Progenitor cell of endocrine pancreas (in vitro differentiated cells): ENCODE measurements at regions not wholly inside any gene's neighbourhood (a gene's known extent, or its start where the extent isn't known, plus 50 kb on each side); places are given as distances from the start of the nearest gene placed in this dataset.

Source experiments
- DNase-seq: peaks from one replicate; pipeline ENCODE4 v3.0.0; 2021; ENCODE audit warnings: low spot score; ENCODE audit not compliant: unreplicated experiment
- H3K27ac Mint-ChIP-seq: 2 replicates; pipeline ENCODE4 v1.8.0; 2021; ENCODE audit warnings: mild to moderate bottlenecking, moderate library complexity, mixed read lengths
- H3K27me3 Mint-ChIP-seq: 2 replicates; pipeline ENCODE4 v1.8.0; 2021; ENCODE audit warnings: mixed read lengths
- H3K36me3 Mint-ChIP-seq: 2 replicates; pipeline ENCODE4 v1.8.0; 2022; ENCODE audit warnings: mixed read lengths; ENCODE audit not compliant: insufficient read depth
- H3K4me1 Mint-ChIP-seq: 2 replicates; pipeline ENCODE4 v1.8.0; 2021; ENCODE audit warnings: low read depth, mixed read lengths
- H3K4me3 Mint-ChIP-seq: 2 replicates; pipeline ENCODE4 v1.8.0; 2021; ENCODE audit warnings: low read depth, mild to moderate bottlenecking, moderate library complexity, mixed read lengths
- H3K9me3 Mint-ChIP-seq: 2 replicates; pipeline ENCODE4 v1.8.0; 2021; ENCODE audit warnings: low read depth, mixed read lengths
- TF ChIP-seq, protein P1 (sequence below): fragments of 200-600 bp; sonication (generic); IDR thresholded peaks from one replicate; pipeline ENCODE4 v1.5.0; 2021; ENCODE audit warnings: antibody characterized with exemption, mild to moderate bottlenecking; ENCODE audit not compliant: unreplicated experiment

DNA sequence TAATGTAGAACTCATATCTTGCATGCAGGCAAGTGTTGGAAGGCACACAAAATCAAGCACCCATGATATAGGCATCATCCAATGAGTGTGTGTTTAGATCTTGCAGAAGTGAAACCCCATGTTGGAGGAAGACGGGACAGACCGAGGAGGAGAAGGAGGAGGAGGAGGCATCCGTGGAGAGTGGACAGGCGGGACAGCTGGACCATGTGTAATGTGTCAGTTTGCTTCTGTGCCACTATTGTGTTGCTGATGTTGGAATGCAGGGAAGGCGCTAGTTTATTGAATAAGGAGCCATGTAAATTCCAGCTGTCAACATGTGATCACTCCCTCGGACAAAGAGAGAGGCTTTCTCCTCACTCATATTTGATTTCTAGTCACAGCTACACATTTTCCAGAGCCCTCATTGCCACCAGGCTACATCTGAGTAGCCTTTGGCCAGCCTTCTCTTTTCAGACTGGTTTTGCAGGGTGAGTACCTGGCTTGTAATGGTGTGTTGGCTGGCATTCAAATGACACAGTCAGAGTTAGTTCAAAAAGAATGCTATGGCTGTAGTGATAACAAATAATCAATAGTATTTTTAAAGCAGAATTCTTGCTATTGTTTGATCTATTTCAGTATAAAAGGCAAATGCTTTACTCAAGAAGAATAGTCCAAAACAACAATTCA lies 1037.6 kb upstream of the NR2F2 start:
- H3K36me3 Mint-ChIP-seq = no peaks in the 10 kb centered on the region
- no peak overlapping the region for H3K27ac Mint-ChIP-seq
- no peak for DNase-seq
- peaks cover 11% of the 10 kb centered on the region for H3K27me3 Mint-ChIP-seq
- H3K9me3 Mint-ChIP-seq = no peaks in the 10 kb centered on the region
- TF ChIP-seq, protein P1, sequence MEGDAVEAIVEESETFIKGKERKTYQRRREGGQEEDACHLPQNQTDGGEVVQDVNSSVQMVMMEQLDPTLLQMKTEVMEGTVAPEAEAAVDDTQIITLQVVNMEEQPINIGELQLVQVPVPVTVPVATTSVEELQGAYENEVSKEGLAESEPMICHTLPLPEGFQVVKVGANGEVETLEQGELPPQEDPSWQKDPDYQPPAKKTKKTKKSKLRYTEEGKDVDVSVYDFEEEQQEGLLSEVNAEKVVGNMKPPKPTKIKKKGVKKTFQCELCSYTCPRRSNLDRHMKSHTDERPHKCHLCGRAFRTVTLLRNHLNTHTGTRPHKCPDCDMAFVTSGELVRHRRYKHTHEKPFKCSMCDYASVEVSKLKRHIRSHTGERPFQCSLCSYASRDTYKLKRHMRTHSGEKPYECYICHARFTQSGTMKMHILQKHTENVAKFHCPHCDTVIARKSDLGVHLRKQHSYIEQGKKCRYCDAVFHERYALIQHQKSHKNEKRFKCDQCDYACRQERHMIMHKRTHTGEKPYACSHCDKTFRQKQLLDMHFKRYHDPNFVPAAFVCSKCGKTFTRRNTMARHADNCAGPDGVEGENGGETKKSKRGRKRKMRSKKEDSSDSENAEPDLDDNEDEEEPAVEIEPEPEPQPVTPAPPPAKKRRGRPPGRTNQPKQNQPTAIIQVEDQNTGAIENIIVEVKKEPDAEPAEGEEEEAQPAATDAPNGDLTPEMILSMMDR = no peak
- H3K4me3 Mint-ChIP-seq = no peak overlapping the region
- peaks cover 30% of the 10 kb centered on the region for H3K4me1 Mint-ChIP-seq

DNA sequence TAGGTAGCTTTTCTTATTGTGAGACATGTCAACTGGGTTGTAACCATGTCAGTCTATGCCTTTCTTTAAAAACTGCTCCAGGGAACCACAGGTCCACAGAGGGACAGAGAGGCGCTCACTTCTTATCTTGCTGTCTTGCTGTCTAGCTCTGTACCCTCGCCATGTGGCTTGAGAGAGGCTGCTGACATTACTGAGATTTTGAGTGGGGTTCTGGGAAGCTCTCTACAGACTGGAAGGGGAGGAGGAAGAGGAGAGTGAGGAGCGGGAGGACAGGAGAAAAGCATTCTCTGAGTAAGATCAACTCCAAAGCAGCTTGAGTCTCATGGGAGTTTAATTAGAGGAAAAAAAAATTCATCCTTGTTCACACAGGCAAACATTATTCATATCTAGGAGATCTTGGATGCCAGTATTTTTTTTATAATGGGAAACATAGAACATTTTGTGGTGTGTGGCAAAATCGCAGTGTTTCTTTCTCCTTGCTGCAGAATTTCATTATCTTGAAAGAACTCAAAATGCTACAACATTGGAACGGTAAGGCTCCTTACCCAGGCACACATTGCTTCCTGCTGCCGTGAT lies 1037.0 kb upstream of the NR2F2 start:
- Mint-ChIP-seq H3K27me3 (peaks cover 6% of the 10 kb centered on the region), H3K27ac (no peak overlapping the region), H3K4me3 (no peak overlapping the region), H3K9me3 (no peaks in the 10 kb centered on the region), H3K4me1 (peaks cover 30% of the 10 kb centered on the region), H3K36me3 (no peaks in the 10 kb centered on the region)
- TF ChIP-seq, protein P1 = no peak
- no peak for DNase-seq

- H3K36me3 Mint-ChIP-seq = no peaks in the 10 kb centered on the region
- TF ChIP-seq, protein P1 = no peak
- no peaks in the 10 kb centered on the region for H3K27me3 Mint-ChIP-seq
- H3K4me3 Mint-ChIP-seq = no peak overlapping the region
- no peaks in the 10 kb centered on the region for H3K9me3 Mint-ChIP-seq
- no peak overlapping the region for H3K27ac Mint-ChIP-seq
- DNase-seq = no peak
- peaks cover 23% of the 10 kb centered on the region for H3K4me1 Mint-ChIP-seq
Measured at GRCh38 chr15:95295363-95295762, 1035.1 kb upstream of the NR2F2 start.

GRCh38 chr15:95295896-95296625 lies 1034.4 kb upstream of the NR2F2 start:
- Mint-ChIP-seq H3K36me3 (peaks cover 1% of the 10 kb centered on the region), H3K4me1 (peaks cover 24% of the 10 kb centered on the region), H3K9me3 (no peaks in the 10 kb centered on the region), H3K27me3 (no peaks in the 10 kb centered on the region), H3K4me3 (no peak overlapping the region), H3K27ac (no peak overlapping the region)
- TF ChIP-seq, protein P1 = no peak
- no peak for DNase-seq

DNA sequence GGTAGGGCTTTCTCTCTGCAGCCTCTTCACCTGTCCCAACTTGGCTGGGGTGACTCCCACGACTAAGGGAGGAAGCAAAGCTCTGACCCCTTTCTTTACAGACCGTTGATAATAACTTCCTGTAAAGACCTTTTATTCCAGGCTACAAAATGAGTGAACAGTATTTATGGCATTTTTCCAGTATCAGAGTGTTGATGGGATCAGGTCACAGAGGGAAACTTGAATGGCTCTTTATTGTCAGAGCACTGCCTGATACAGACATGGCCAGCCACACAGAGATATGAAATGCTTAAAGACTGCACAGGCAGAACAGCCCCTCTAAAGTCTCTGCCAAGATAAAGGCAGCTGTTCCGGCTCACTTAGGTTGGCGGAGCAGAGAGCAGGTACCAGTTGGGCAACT lies 1033.9 kb upstream of the NR2F2 start:
- peaks cover 24% of the 10 kb centered on the region for H3K4me1 Mint-ChIP-seq
- H3K27ac Mint-ChIP-seq = no peak overlapping the region
- H3K36me3 Mint-ChIP-seq = peaks cover 1% of the 10 kb centered on the region
- H3K27me3 Mint-ChIP-seq = no peaks in the 10 kb centered on the region
- TF ChIP-seq, protein P1 = no peak
- peaks cover 5% of the 10 kb centered on the region for H3K9me3 Mint-ChIP-seq
- no peak overlapping the region for H3K4me3 Mint-ChIP-seq
- DNase-seq = no peak
